Natural killer cell treated with Interleukin-12 subunit alpha and Interleukin-12 subunit beta and Interleukin-15 and Interleukin-18, amount 100 ng/mL, for 72 hours (primary cell): ENCODE measurements at regions not wholly inside any gene's neighbourhood (a gene's known extent, or its start where the extent isn't known, plus 50 kb on each side); places are given as distances from the start of the nearest gene placed in this dataset.

Source experiments
- ATAC-seq, 2 donors: fragments of 150-1000 bp; cut with Tn5 transposase in 1 of 2; sonication (Bioruptor Pico), chemical (Tn5 transposase) in 1 of 2; 2 replicates each; pipeline ENCODE4 v1.10.0; 2021
- DNase-seq: peaks from one replicate; pipeline ENCODE4 v3.0.0; 2022; ENCODE audit warnings: low spot score
- H3K27ac Mint-ChIP-seq, 2 donors: 1 replicate in 1 of 2; 2 replicates in 1 of 2; pipeline ENCODE4 v1.8.0; 2022; ENCODE audit warnings: mixed read lengths in 2 of 2, mild to moderate bottlenecking in 1 of 2, moderate library complexity in 1 of 2
- H3K27me3 Mint-ChIP-seq, 2 donors: 1 replicate in 1 of 2; 2 replicates in 1 of 2; pipeline ENCODE4 v1.8.0; 2022; ENCODE audit warnings: mixed read lengths in 2 of 2
- H3K36me3 Mint-ChIP-seq: one replicate; pipeline ENCODE4 v1.8.0; 2022; ENCODE audit warnings: mixed read lengths
- H3K4me1 Mint-ChIP-seq, 2 donors: 1 replicate in 1 of 2; 2 replicates in 1 of 2; pipeline ENCODE4 v1.8.0; 2022; ENCODE audit warnings: low read depth in 2 of 2, mixed read lengths in 2 of 2, mild to moderate bottlenecking in 1 of 2
- H3K4me3 Mint-ChIP-seq: one replicate; pipeline ENCODE4 v1.8.0; 2022; ENCODE audit warnings: mixed read lengths
- H3K9me3 Mint-ChIP-seq: 2 replicates; pipeline ENCODE4 v1.8.0; 2022; ENCODE audit warnings: mixed read lengths

DNA sequence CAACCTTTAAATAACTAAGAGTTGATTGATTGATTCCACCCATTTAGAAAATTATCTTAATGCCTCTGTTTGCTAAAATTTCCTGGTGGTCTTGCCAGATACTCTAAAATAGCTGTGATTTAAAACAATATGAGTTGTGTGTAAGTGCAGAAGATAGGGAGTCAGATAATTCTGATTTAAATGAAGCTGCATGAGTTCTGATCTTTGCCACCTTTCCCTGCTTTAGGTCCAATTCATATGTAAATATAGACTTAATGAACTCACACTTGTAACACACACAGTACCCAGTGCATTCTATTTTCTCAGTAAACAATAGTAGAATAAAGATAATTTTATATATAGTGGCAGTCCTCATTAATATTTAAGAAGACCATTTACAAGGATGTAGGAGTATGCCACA, 981.8 kb downstream of the SLITRK1 start:
- Mint-ChIP-seq H3K27me3 (no peaks in the 10 kb centered on the region), H3K4me3 (no peak overlapping the region), H3K4me1 (no peaks in the 10 kb centered on the region), H3K9me3 (peaks cover 10% of the 10 kb centered on the region), H3K27ac (no peak overlapping the region), H3K36me3 (no peaks in the 10 kb centered on the region)
- no peak for DNase-seq
- no peak for ATAC-seq

DNA sequence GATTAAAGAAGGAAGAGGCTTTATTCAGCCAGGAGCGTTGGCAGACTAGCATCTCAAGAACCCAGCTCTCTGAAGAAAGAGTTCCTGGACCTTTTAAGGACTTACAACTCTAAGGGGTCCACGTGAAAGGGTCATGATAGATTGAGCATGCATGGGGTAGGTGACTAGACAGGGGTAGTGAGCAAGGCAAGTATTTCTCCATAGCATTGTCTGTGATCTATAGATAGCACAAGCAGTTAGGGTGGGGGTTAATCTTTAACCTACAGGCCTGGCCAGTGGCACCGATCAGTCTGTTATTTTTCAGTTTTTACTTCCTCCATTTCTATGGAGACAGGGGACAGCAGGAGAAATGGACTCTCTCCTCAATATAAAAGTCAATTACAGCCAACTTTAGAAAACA, 983.7 kb downstream of the SLITRK1 start:
- Mint-ChIP-seq H3K27ac (no peak overlapping the region), H3K27me3 (no peaks in the 10 kb centered on the region), H3K36me3 (no peaks in the 10 kb centered on the region), H3K4me1 (no peaks in the 10 kb centered on the region), H3K4me3 (no peak overlapping the region), H3K9me3 (peaks cover 6% of the 10 kb centered on the region)
- DNase-seq (no peak), ATAC-seq (no peak)

DNA sequence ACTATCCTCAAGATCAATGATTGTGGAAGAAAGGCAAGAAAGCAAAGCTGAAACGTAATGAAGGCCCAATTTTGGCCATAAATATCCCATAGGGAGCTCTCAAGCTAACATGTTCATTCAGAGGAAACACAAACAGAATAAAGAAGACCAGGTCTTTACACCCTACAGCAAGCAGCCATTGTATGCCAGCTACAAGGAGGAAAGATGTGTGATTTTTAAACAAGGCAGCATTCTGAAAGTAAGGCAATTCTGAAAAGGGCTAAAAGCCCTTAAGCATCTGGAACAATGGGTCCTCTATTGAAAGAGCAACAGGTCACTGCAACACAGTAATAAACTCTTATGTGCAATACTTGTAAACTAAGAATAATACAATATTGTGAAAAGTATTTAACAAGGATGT, 1002.4 kb downstream of the SLITRK1 start:
- H3K9me3 Mint-ChIP-seq, result peaks cover 12% of the 10 kb centered on the region
- H3K27me3 Mint-ChIP-seq, result no peaks in the 10 kb centered on the region
- H3K36me3 Mint-ChIP-seq, result no peaks in the 10 kb centered on the region
- ATAC-seq, result no peak
- no peak overlapping the region for H3K4me3 Mint-ChIP-seq
- no peak overlapping the region for H3K27ac Mint-ChIP-seq
- H3K4me1 Mint-ChIP-seq, result no peaks in the 10 kb centered on the region
- DNase-seq, result no peak

DNA sequence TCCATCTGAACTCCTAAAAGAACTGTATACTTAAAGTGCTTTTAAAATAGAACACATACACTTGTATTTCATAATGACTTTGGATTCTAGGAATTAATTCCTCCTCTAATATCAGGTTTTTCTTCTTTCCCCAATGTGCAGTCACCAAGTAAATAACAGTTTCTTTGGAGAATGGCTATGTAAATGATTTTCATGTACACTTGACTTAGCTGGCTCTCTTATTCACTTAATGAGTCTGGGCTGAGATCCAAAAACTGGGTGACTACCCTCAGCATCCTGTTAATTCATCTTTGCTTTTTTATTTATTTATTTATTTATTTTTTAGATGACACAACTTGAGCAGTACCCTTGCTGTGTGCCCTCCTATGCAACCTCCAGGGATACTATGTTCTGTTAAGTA, 1003.7 kb downstream of the SLITRK1 start:
- no peak overlapping the region for H3K27ac Mint-ChIP-seq
- DNase-seq (no peak), ATAC-seq (no peak)
- peaks cover 4% of the 10 kb centered on the region for H3K36me3 Mint-ChIP-seq
- no peaks in the 10 kb centered on the region for H3K4me1 Mint-ChIP-seq
- H3K27me3 Mint-ChIP-seq, result no peaks in the 10 kb centered on the region
- H3K9me3 Mint-ChIP-seq, result peaks cover 16% of the 10 kb centered on the region
- H3K4me3 Mint-ChIP-seq, result no peak overlapping the region

DNA sequence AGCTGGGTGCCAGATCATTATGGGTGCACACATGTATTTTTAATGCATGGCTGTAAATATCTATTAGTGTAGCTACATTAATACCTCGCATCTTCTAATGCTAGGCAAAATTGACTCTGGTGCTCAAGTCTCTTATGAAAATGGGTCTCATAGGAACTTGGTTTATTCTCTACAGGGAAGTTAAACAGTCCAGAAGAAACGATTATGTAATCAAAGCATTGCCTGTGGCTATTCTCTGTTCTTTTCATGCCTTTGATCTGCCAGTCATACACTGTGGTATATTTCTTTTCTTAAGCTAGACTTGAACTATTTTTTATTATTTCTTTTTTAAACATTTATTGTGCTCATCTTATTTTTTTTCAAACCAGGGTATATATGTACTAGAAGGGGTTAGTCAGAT, 1015.0 kb downstream of the SLITRK1 start:
- no peak overlapping the region for H3K4me3 Mint-ChIP-seq
- H3K27me3 Mint-ChIP-seq, result no peaks in the 10 kb centered on the region
- DNase-seq (no peak), ATAC-seq (no peak)
- no peaks in the 10 kb centered on the region for H3K4me1 Mint-ChIP-seq
- H3K27ac Mint-ChIP-seq, result no peak overlapping the region
- H3K9me3 Mint-ChIP-seq, result peaks cover 5% of the 10 kb centered on the region
- peaks cover 6% of the 10 kb centered on the region for H3K36me3 Mint-ChIP-seq

DNA sequence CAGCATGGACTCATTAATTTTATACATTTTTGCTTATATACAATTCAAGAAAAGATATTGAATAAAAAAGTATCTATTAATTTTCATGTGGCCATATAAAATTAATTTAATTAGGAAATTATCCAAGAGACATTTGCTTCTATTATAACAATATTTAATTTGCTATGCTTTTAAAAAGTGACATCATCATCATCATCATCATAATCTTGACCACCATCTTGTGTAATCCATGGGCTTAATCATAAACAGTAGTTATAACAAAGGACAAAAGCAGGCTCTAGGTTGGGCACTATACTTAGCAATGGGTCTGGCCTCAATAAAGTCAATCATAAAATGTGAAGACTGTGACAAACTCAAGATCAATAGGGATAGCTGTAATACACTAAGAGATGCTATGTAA, 1031.6 kb downstream of the SLITRK1 start:
- Mint-ChIP-seq H3K27ac (no peak overlapping the region), H3K27me3 (no peaks in the 10 kb centered on the region), H3K4me1 (no peaks in the 10 kb centered on the region), H3K9me3 (peaks cover 5% of the 10 kb centered on the region), H3K36me3 (no peaks in the 10 kb centered on the region), H3K4me3 (no peak overlapping the region)
- DNase-seq (no peak), ATAC-seq (no peak)

DNA sequence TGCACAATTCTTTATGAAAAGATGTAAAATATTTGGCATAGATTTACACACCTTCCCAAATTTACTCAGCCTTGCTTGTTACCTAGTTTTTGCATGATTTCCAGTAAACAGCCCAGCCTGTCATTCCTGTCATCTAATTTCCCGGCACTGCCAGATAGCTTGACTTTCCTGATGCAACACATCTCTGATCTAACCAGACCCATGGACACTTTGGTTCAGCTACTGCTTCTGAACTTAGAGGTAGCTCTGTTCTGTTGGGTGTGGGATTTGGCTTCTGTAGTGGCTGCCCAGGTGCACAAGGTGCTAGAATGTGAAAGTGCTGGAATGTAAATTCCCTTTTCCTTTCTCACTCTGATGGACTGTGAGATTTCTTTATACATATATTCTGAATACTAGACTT, 1033.5 kb downstream of the SLITRK1 start:
- Mint-ChIP-seq H3K4me3 (no peak overlapping the region), H3K36me3 (no peaks in the 10 kb centered on the region), H3K9me3 (peaks cover 5% of the 10 kb centered on the region), H3K4me1 (no peaks in the 10 kb centered on the region), H3K27ac (no peak overlapping the region), H3K27me3 (no peaks in the 10 kb centered on the region)
- ATAC-seq (no peak), DNase-seq (no peak)

DNA sequence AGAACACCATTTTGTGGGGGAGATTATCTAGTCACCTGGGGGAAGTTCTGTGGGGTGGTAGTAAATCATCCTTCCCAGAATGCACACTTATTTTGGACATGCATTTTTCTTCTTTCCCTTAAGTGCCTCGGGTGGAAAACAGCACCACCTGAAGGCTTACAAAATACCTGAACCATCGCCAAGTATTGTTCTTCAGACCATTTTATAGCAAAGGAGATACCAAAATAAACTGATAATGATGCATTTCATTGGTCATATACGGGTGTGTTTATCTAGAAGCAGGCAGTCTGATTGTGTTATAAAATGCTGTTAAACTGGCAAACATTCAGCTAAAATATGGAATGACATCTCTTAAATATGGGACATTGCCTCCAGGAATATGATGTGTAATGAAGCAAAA, 1034.7 kb downstream of the SLITRK1 start:
- no peak for DNase-seq
- no peak for ATAC-seq
- Mint-ChIP-seq H3K27ac (no peak overlapping the region), H3K4me3 (no peak overlapping the region), H3K4me1 (no peaks in the 10 kb centered on the region), H3K27me3 (no peaks in the 10 kb centered on the region), H3K9me3 (peaks cover 5% of the 10 kb centered on the region), H3K36me3 (no peaks in the 10 kb centered on the region)

DNA sequence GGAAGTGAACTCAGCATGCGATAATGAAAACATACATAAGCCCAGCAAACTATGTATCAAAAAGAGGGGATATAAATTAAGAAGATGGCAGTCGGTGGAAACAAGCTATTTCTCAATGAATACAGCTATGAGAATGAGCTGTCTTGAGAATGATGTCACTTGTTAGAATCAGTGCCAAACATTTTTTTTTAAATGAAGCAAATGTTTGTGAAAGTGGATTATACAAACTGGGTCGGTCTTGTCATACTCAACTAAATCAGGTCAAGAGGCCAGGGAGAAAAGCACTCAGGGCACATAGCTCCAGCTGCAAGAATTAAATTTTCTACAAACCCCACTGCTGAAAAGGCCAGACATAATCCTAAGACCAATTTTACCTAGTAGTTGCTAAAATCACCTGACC, 1048.4 kb downstream of the SLITRK1 start:
- H3K27me3 Mint-ChIP-seq, result no peaks in the 10 kb centered on the region
- no peaks in the 10 kb centered on the region for H3K4me1 Mint-ChIP-seq
- no peak overlapping the region for H3K27ac Mint-ChIP-seq
- H3K9me3 Mint-ChIP-seq, result peaks cover 23% of the 10 kb centered on the region
- DNase-seq (no peak), ATAC-seq (no peak)
- peaks cover 8% of the 10 kb centered on the region for H3K36me3 Mint-ChIP-seq
- no peak overlapping the region for H3K4me3 Mint-ChIP-seq

DNA sequence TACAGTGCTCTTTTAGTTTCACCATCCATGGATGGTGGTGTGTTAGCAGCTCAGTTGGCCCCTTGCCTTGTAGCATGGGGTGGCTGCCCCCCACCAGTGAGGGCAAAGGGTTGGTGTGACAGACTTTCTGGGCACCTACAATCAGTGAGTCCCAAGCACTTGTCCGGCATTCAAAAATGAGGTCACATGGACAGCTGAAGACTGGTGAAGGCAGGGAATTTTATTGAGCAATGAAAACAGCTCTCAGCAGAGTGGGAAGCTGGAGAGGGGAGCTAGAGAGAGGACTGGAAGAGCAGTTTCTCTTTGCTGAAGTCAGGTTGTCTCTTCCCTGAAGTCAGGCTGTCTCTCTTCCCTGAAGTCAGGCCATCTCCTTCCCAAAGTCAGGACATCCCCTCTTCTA, 1053.2 kb downstream of the SLITRK1 start:
- DNase-seq, result peak; percentile 56
- Mint-ChIP-seq H3K27me3 (no peaks in the 10 kb centered on the region), H3K27ac (no peak overlapping the region), H3K4me1 (no peaks in the 10 kb centered on the region), H3K4me3 (no peak overlapping the region), H3K36me3 (peaks cover 4% of the 10 kb centered on the region), H3K9me3 (peaks cover 19% of the 10 kb centered on the region)
- ATAC-seq, result no peak

DNA sequence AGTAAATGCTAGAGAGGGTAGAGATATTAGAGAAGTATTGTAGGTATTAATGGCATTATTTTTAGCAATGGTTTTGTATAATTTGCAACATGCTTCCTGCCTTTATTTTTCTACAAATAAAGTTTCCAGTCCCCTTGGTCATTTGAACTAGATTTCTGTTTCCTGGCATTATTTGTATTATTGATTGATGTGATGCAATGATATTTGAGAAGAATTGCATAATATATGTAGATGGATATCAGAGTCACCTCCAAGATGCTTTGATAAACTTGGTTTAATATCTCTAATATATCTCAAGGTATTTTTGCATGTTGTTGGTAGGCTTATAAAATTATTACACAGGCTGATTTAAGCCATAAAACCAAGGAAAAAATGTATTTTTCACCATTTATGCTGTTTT, 1054.5 kb downstream of the SLITRK1 start:
- H3K4me3 Mint-ChIP-seq, result no peak overlapping the region
- no peaks in the 10 kb centered on the region for H3K27me3 Mint-ChIP-seq
- no peaks in the 10 kb centered on the region for H3K4me1 Mint-ChIP-seq
- DNase-seq, result no peak
- ATAC-seq, result no peak
- H3K36me3 Mint-ChIP-seq, result peaks cover 2% of the 10 kb centered on the region
- H3K9me3 Mint-ChIP-seq, result peaks cover 12% of the 10 kb centered on the region
- no peak overlapping the region for H3K27ac Mint-ChIP-seq

DNA sequence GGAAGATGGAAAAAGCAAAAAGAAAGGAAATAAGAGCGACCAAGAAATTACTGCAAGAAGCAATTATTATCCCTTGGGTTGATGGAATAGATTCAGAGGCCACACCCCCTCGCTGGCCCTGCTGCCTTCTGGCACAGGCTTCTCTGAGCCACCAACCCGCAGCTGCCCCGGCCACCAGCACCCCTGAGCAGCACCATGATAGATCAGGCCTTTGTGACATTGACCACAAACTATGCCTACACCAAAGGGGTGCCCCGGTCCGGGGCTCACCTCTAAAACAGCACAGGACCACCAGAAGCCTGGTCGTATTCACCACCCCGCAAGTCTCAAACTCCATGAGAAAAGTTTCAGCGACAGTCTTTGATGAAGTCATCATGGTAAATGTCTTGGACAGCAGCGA, 1059.3 kb downstream of the SLITRK1 start:
- Mint-ChIP-seq H3K4me3 (no peak overlapping the region), H3K9me3 (peaks cover 9% of the 10 kb centered on the region), H3K36me3 (peaks cover 5% of the 10 kb centered on the region), H3K27me3 (no peaks in the 10 kb centered on the region), H3K27ac (no peak overlapping the region), H3K4me1 (no peaks in the 10 kb centered on the region)
- DNase-seq (no peak), ATAC-seq (no peak)

DNA sequence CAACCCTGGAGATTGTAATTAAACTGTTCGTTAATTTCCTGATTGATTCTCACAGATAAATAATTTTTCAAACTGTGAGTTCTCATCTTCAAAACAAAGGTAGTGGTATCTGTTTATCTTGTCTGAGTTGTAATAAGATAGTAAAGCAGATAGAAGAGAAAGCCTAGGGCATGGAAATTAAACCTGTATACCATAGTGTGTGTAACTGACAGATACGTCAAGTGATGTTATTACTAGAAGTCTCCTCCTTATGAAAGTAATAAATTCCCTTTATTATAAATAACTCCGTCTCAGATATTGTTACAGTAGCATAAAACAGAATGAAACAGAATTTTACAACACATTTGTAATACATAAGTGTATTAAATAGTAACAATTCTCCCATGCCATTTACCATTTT, 1065.1 kb downstream of the SLITRK1 start:
- H3K4me3 Mint-ChIP-seq, result no peak overlapping the region
- no peak for DNase-seq
- ATAC-seq, result no peak
- peaks cover 11% of the 10 kb centered on the region for H3K9me3 Mint-ChIP-seq
- no peak overlapping the region for H3K27ac Mint-ChIP-seq
- no peaks in the 10 kb centered on the region for H3K36me3 Mint-ChIP-seq
- H3K27me3 Mint-ChIP-seq, result no peaks in the 10 kb centered on the region
- no peaks in the 10 kb centered on the region for H3K4me1 Mint-ChIP-seq

DNA sequence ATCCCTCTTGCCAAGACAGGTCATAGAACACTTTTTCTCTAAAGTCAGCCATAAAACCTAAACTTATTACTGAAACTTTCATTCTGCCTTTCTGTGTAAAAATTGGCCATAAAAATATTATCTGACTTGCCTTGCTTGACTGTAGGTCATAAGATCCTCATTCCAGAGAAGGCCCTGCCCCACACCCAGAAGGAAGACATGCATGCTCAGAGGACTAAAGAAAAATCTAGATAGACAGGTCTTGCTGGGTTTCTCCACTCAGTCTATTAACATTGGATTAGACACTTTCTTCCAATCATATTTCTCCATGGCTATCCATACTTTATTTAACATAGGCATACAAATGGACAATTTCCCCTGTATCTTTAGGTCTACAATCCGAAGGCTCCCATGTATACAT, 1066.5 kb downstream of the SLITRK1 start:
- H3K27ac Mint-ChIP-seq, result no peak overlapping the region
- no peak overlapping the region for H3K4me3 Mint-ChIP-seq
- H3K27me3 Mint-ChIP-seq, result no peaks in the 10 kb centered on the region
- no peaks in the 10 kb centered on the region for H3K4me1 Mint-ChIP-seq
- ATAC-seq, result no peak
- peaks cover 18% of the 10 kb centered on the region for H3K9me3 Mint-ChIP-seq
- no peaks in the 10 kb centered on the region for H3K36me3 Mint-ChIP-seq
- no peak for DNase-seq

DNA sequence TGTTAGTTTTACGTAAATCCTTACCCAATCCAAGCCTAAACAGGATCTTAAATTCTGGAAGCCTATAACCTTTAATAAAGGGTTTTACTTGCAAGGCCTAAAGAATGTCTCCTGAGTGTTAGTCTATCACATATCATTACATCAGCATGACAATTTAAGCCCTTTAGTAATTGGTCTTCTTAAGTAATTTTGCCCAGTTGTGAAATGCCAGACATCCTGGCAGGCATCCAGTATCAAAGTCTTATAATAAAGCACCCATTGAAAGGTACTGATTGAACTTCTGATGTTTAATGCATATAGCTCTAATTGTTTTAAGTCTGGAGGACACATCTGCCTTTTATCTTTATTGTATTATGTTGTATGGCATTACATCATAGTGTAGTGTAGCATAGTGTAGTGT, 1078.9 kb downstream of the SLITRK1 start:
- no peak for DNase-seq
- Mint-ChIP-seq H3K4me1 (no peaks in the 10 kb centered on the region), H3K36me3 (no peaks in the 10 kb centered on the region), H3K27ac (no peak overlapping the region), H3K4me3 (no peak overlapping the region), H3K9me3 (peaks cover 15% of the 10 kb centered on the region), H3K27me3 (no peaks in the 10 kb centered on the region)
- no peak for ATAC-seq
